GM12874 (cell line): ENCODE measurements at regions not wholly inside any gene's neighbourhood (a gene's known extent, or its start where the extent isn't known, plus 50 kb on each side); places are given as distances from the start of the nearest gene placed in this dataset.

Experiments
- CTCF ChIP-seq: IDR thresholded peaks from 2 replicates; pipeline ENCODE4 v1.5.1; 2011; ENCODE audit warnings: low read depth, mild to moderate bottlenecking, control low read depth, low read length, moderate library complexity; ENCODE audit not compliant: insufficient read depth

GRCh38 chr10:28806488-28806941, 129.2 kb downstream of the BAMBI start:
- no peak for TF ChIP-seq CTCF

- no peak for TF ChIP-seq CTCF
Observed at GRCh38 chr10:28806951-28807759, 129.8 kb downstream of the BAMBI start.

GRCh38 chr10:28807760-28808613, 130.7 kb downstream of the BAMBI start:
- TF ChIP-seq CTCF: no peak

- no peak for TF ChIP-seq CTCF
Observed at GRCh38 chr10:28808693-28809092, 131.4 kb downstream of the BAMBI start.

- TF ChIP-seq CTCF: no peak
Observed at GRCh38 chr10:28810057-28810870, 132.9 kb downstream of the BAMBI start.

- TF ChIP-seq CTCF: no peak
Observed at GRCh38 chr10:28811639-28812349, 134.5 kb downstream of the BAMBI start.
